MM.1S (cell line): ENCODE measurements at regions not wholly inside any gene's neighbourhood (a gene's known extent, or its start where the extent isn't known, plus 50 kb on each side); places are given as distances from the start of the nearest gene placed in this dataset.

Source experiments
- DNase-seq: peaks from one replicate; pipeline ENCODE4 v3.0.0-alpha.2; 2015
- H2AFZ ChIP-seq: fragments of 300-600 bp; sonication (generic); 2 replicates; pipeline ENCODE4 v1.6.0; 2016; ENCODE audit warnings: antibody characterized with exemption, low read length
- H3F3A ChIP-seq: fragments of 300-600 bp; sonication (generic); 2 replicates; pipeline ENCODE4 v1.6.1; 2016; ENCODE audit warnings: mild to moderate bottlenecking, antibody characterized with exemption, low read length, moderate library complexity, mixed read lengths; ENCODE audit not compliant: insufficient read depth
- H3K27ac ChIP-seq: fragments of 300-600 bp; sonication (generic); 2 replicates; pipeline ENCODE4 v1.5.1; 2016; ENCODE audit warnings: mild to moderate bottlenecking, low read length
- H3K27me3 ChIP-seq: fragments of 300-600 bp; sonication (generic); replicated peaks from 2 replicates; pipeline ENCODE4 v1.6.0; 2016; ENCODE audit warnings: low read length; ENCODE audit not compliant: insufficient read depth
- H3K36me3 ChIP-seq: fragments of 300-600 bp; sonication (generic); replicated peaks from 2 replicates; pipeline ENCODE4 v1.6.1; 2016; ENCODE audit warnings: mild to moderate bottlenecking, low read length, mixed read lengths; ENCODE audit not compliant: insufficient read depth
- H3K4me1 ChIP-seq: fragments of 300-600 bp; sonication (generic); 2 replicates; pipeline ENCODE4 v1.6.1; 2016; ENCODE audit warnings: low read length, mixed read lengths
- H3K4me2 ChIP-seq: fragments of 300-600 bp; sonication (generic); 2 replicates; pipeline ENCODE4 v1.6.0; 2016; ENCODE audit warnings: low read depth, low read length
- H3K4me3 ChIP-seq: fragments of 300-600 bp; sonication (generic); 2 replicates; pipeline ENCODE4 v1.5.1; 2016; ENCODE audit warnings: low read length, mixed read lengths
- H3K79me2 ChIP-seq: fragments of 300-600 bp; sonication (generic); 2 replicates; pipeline ENCODE4 v1.6.1; 2016; ENCODE audit warnings: mixed run types, low read length, mixed read lengths
- H3K9ac ChIP-seq: fragments of 300-600 bp; sonication (generic); 2 replicates; pipeline ENCODE4 v1.6.1; 2016; ENCODE audit warnings: low read length, mixed read lengths
- H3K9me2 ChIP-seq: fragments of 300-600 bp; sonication (generic); replicated peaks from 2 replicates; pipeline ENCODE4 v1.6.1; 2016; ENCODE audit warnings: mild to moderate bottlenecking, low read length, mixed read lengths; ENCODE audit not compliant: insufficient read depth
- H3K9me3 ChIP-seq: fragments of 300-600 bp; sonication (generic); replicated peaks from 2 replicates; pipeline ENCODE4 v1.6.1; 2016; ENCODE audit warnings: mild to moderate bottlenecking, low read length, mixed read lengths; ENCODE audit not compliant: insufficient read depth
- H4K20me1 ChIP-seq: fragments of 300-600 bp; sonication (generic); 2 replicates; pipeline ENCODE4 v1.6.1; 2016; ENCODE audit warnings: mild to moderate bottlenecking, low read length, moderate library complexity, mixed read lengths; ENCODE audit not compliant: insufficient read depth
- CTCF ChIP-seq: fragments of 300-600 bp; sonication (generic); IDR thresholded peaks from 2 replicates; pipeline ENCODE4 v1.5.1; 2016; ENCODE audit warnings: antibody characterized with exemption, low read length, mixed read lengths
- EZH2 ChIP-seq: fragments of 300-600 bp; sonication (generic); optimal IDR thresholded peaks from 2 replicates; pipeline ENCODE3; 2017; ENCODE audit warnings: low read depth, mild to moderate bottlenecking, antibody characterized with exemption, low read length, mixed read lengths
- EZH2phosphoT487 ChIP-seq: fragments of 300-600 bp; sonication (generic); IDR thresholded peaks from 2 replicates; pipeline ENCODE4 v1.6.1; 2018; ENCODE audit warnings: antibody characterized with exemption, low read length

GRCh38 chr21:27130154-27130553 is 163.3 kb upstream of the ADAMTS5 start:
- no peaks in the 10 kb centered on the region for H3K4me1 ChIP-seq
- TF ChIP-seq CTCF = no peak
- TF ChIP-seq EZH2phosphoT487 = no peak
- TF ChIP-seq EZH2 = no peak
- H3F3A ChIP-seq = no peaks in the 10 kb centered on the region
- H3K9me2 ChIP-seq = no peaks in the 10 kb centered on the region
- no peak overlapping the region for H3K4me3 ChIP-seq
- DNase-seq = no peak
- H3K9me3 ChIP-seq = no peaks in the 10 kb centered on the region
- no peaks in the 10 kb centered on the region for H3K36me3 ChIP-seq
- no peak overlapping the region for H2AFZ ChIP-seq
- no peaks in the 10 kb centered on the region for H3K27me3 ChIP-seq
- H3K9ac ChIP-seq = no peak overlapping the region
- no peak overlapping the region for H3K27ac ChIP-seq
- no peaks in the 10 kb centered on the region for H3K79me2 ChIP-seq
- H4K20me1 ChIP-seq = no peaks in the 10 kb centered on the region
- no peak overlapping the region for H3K4me2 ChIP-seq

- H3K4me1 ChIP-seq = no peaks in the 10 kb centered on the region
- no peak overlapping the region for H3K27ac ChIP-seq
- no peaks in the 10 kb centered on the region for H3F3A ChIP-seq
- TF ChIP-seq EZH2 = no peak
- TF ChIP-seq CTCF = no peak
- no peak for TF ChIP-seq EZH2phosphoT487
- no peak overlapping the region for H3K4me3 ChIP-seq
- H3K9ac ChIP-seq = no peak overlapping the region
- H3K4me2 ChIP-seq = no peak overlapping the region
- no peaks in the 10 kb centered on the region for H3K27me3 ChIP-seq
- H3K79me2 ChIP-seq = no peaks in the 10 kb centered on the region
- DNase-seq = no peak
- H4K20me1 ChIP-seq = no peaks in the 10 kb centered on the region
- no peak overlapping the region for H2AFZ ChIP-seq
- H3K36me3 ChIP-seq = no peaks in the 10 kb centered on the region
- H3K9me2 ChIP-seq = no peaks in the 10 kb centered on the region
- H3K9me3 ChIP-seq = no peaks in the 10 kb centered on the region
These were observed 162.8 kb upstream of the ADAMTS5 start for GRCh38 chr21:27129694-27130093.

- H4K20me1 ChIP-seq = no peaks in the 10 kb centered on the region
- no peaks in the 10 kb centered on the region for H3K27me3 ChIP-seq
- no peaks in the 10 kb centered on the region for H3K4me1 ChIP-seq
- no peak overlapping the region for H2AFZ ChIP-seq
- H3F3A ChIP-seq = no peaks in the 10 kb centered on the region
- no peak overlapping the region for H3K4me3 ChIP-seq
- no peak overlapping the region for H3K27ac ChIP-seq
- DNase-seq = no peak
- H3K9me3 ChIP-seq = no peaks in the 10 kb centered on the region
- no peak overlapping the region for H3K4me2 ChIP-seq
- no peaks in the 10 kb centered on the region for H3K9me2 ChIP-seq
- H3K79me2 ChIP-seq = no peaks in the 10 kb centered on the region
- TF ChIP-seq CTCF = no peak
- TF ChIP-seq EZH2 = no peak
- no peak for TF ChIP-seq EZH2phosphoT487
- H3K36me3 ChIP-seq = no peaks in the 10 kb centered on the region
- no peak overlapping the region for H3K9ac ChIP-seq
These were observed 162.3 kb upstream of the ADAMTS5 start for GRCh38 chr21:27129215-27129614.
